ENCODE measurements at regions not wholly inside any gene's neighbourhood (a gene's known extent, or its start where the extent isn't known, plus 50 kb on each side); places are given as distances from the start of the nearest gene placed in this dataset.

- intact Hi-C loops (cut with DNase I): no loop called here
- WGBS, 2 donors: no CpG with 5 or more reads among the region's 1 CpG
- Histone ChIP-seq H3K27me3 (no peaks in the 10 kb centered on the region), H3K27ac (no peak overlapping the region), H3K4me1 (no peaks in the 10 kb centered on the region), H3K9me3 (peaks cover 0 to 28% (median 9%) of the 10 kb centered on the region in 3 donors), H3K4me3 (no peak overlapping the region), H3K36me3 (no peaks in the 10 kb centered on the region)
- DNase-seq: no peak
- no peak for TF ChIP-seq CTCF (IDR thresholded peaks at IDR 0.05)
- TF ChIP-seq POLR2A (IDR thresholded peaks at IDR 0.05): no peak
These were observed 585.7 kb upstream of the PABPC4L start for GRCh38 chr4:134787315-134787714.

DNA sequence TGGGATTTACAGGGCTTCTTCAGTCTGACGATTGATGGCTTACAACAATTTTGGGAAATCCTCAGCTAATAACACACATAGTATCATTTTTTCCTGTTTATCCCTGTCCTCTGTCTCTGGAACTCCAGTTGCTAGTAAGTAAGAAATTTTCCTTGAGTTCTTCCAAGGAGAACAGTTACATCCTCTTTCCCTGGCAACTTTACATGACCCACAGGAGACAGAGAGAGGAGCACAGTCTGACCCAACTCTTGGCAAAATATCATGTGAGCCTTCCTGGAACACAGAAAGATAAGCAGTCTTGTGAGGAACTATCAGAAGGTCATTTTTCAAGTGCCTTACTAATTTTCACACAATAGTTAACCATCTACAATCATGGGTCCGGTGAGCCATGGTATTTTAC is 578.7 kb upstream of the PABPC4L start:
- DNase-seq: no peak
- Histone ChIP-seq H3K36me3 (no peaks in the 10 kb centered on the region), H3K27me3 (no peaks in the 10 kb centered on the region), H3K4me1 (no peaks in the 10 kb centered on the region), H3K4me3 (no peak overlapping the region), H3K27ac (no peak overlapping the region), H3K9me3 (no peaks in the 10 kb centered on the region)
- intact Hi-C loops (cut with DNase I): no loop called here
- WGBS, 2 donors: 80 to 82% methylated on average over 2 of the region's 2 CpGs
- TF ChIP-seq CTCF (IDR thresholded peaks at IDR 0.05) (no peak), POLR2A (IDR thresholded peaks at IDR 0.05) (no peak)

DNA sequence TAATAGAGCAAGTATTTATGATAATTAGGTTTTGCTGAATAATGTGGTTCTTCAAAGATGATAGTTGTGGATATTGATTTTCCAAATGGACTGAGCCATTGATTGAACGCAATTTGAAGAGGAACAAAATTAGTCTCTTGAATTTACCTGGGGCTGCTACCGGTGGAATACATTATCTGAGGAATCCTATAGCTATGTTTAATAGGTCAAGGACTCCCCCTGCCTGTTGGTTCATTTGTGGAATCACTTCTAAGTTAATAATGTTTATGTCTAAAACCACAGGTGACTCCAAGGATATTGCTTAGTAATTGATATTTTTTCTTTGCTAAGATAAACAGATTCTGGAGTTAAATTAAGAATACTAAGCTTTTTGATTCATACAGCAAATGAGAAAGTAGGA is 576.0 kb upstream of the PABPC4L start:
- DNase-seq: no peak
- intact Hi-C loops (cut with DNase I): no loop called here
- Histone ChIP-seq H3K4me1 (no peaks in the 10 kb centered on the region), H3K9me3 (peaks cover 0 to 4% (median 0%) of the 10 kb centered on the region in 3 donors), H3K4me3 (no peak overlapping the region), H3K27ac (no peak overlapping the region), H3K27me3 (no peaks in the 10 kb centered on the region), H3K36me3 (no peaks in the 10 kb centered on the region)
- 21 to 25% methylated on average over 2 of the region's 2 CpGs for WGBS, 2 donors
- no peak for TF ChIP-seq CTCF (IDR thresholded peaks at IDR 0.05)
- no peak for TF ChIP-seq POLR2A (IDR thresholded peaks at IDR 0.05)

DNA sequence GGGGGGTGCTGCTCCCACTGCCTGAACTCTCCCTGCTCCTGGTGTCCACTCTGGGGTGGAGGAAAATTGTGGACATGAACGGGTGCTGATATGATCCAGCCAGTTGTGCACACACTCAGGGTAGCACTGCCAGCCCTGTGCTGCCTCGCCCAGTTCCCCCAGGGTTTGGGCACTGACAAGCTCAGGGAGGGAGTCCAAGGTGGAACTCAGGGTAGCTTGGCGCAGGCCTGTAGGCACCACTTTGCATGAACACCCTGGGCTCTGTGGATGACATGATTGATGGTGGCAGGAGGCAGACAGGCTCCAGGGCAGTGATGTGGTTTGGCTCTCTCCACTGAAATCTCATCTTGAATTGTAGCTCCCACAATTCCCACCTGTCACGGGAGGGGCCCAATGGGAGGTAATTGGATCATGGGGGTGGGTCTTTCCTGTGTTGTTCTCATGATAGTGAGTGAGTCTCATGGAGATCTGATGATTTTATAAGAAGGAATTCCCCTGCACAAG is 572.0 kb upstream of the PABPC4L start:
- Histone ChIP-seq H3K4me3 (no peak overlapping the region), H3K27me3 (no peaks in the 10 kb centered on the region), H3K9me3 (peaks cover 0 to 4% (median 0%) of the 10 kb centered on the region in 3 donors), H3K36me3 (no peaks in the 10 kb centered on the region), H3K27ac (no peak overlapping the region), H3K4me1 (no peaks in the 10 kb centered on the region)
- intact Hi-C loops (cut with DNase I): no loop called here
- WGBS, 2 donors: 49 to 57% methylated on average over 1 to 3 of the region's 4 CpGs
- TF ChIP-seq POLR2A (IDR thresholded peaks at IDR 0.05) (no peak), CTCF (IDR thresholded peaks at IDR 0.05) (no peak)
- no peak for DNase-seq

DNA sequence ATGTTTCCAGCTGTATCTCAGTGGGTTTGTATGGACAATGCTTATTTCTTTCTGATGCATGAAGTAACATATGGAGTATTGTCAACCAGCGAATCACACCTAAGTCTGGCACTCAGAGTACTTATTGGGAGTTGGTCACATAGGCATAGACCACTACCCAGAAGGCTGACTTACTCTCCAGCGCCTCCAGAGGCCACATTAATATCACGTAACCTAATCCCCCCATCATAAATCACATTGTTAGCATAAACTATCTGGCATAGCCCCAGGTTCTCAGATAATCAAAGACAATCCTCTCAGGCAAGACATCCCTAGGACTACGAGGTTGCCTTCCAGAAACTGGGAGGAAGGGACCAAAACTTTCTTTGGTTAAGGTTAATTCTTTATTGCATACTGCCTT is 560.5 kb upstream of the PABPC4L start:
- no peaks in the 10 kb centered on the region for H3K9me3 ChIP-seq
- no peaks in the 10 kb centered on the region for H3K27me3 ChIP-seq
- 58 to 60% methylated on average over 4 of the region's 4 CpGs for WGBS, 2 donors
- no peaks in the 10 kb centered on the region for H3K4me1 ChIP-seq
- no peak overlapping the region for H3K27ac ChIP-seq
- intact Hi-C loops (cut with DNase I): no loop called here
- no peak overlapping the region for H3K4me3 ChIP-seq
- no peak for DNase-seq
- TF ChIP-seq CTCF (IDR thresholded peaks at IDR 0.05): no peak
- no peak for TF ChIP-seq POLR2A (IDR thresholded peaks at IDR 0.05)
- H3K36me3 ChIP-seq: no peaks in the 10 kb centered on the region
